Astrocyte (in vitro differentiated cells and primary cell): ENCODE measurements at regions not wholly inside any gene's neighbourhood (a gene's known extent, or its start where the extent isn't known, plus 50 kb on each side); places are given as distances from the start of the nearest gene placed in this dataset.

Experiments
- CTCF ChIP-seq: IDR thresholded peaks from 2 replicates; pipeline ENCODE4 v1.5.1; 2011; ENCODE audit warnings: low read depth, mild to moderate bottlenecking, inconsistent platforms, low read length, moderate library complexity; ENCODE audit not compliant: insufficient read depth
- EZH2 ChIP-seq: IDR thresholded peaks from 2 replicates; pipeline ENCODE4 v1.6.1; 2012; ENCODE audit warnings: mild to moderate bottlenecking, low read length, inconsistent platforms; ENCODE audit not compliant: insufficient read depth

GRCh38 chr12:115558281-115558680 lies 719.2 kb downstream of the MED13L start:
- TF ChIP-seq CTCF (no peak), EZH2 (no peak)
